ENCODE measurements at regions not wholly inside any gene's neighbourhood (a gene's known extent, or its start where the extent isn't known, plus 50 kb on each side); places are given as distances from the start of the nearest gene placed in this dataset.

GRCh38 chr5:121421646-121422045 lies 430.0 kb upstream of the FTMT start:
- no peak for DNase-seq
- WGBS, 5 donors = 69 to 82% (median 75%) methylated on average over 3 of the region's 3 CpGs
- Histone ChIP-seq H3K4me3 (no peak overlapping the region), H3K36me3 (no peaks in the 10 kb centered on the region), H3K9me3 (peaks cover 0 to 5% (median 0%) of the 10 kb centered on the region in 4 donors), H3K27me3 (no peaks in the 10 kb centered on the region), H3K27ac (no peak overlapping the region), H3K4me1 (no peaks in the 10 kb centered on the region)
- intact Hi-C loops (cut with DNase I; ENCODE audit: low total_unique reads) = no loop called here
- TF ChIP-seq CTCF (IDR thresholded peaks at IDR 0.05) = no peak
- TF ChIP-seq EP300 (IDR thresholded peaks at IDR 0.05) = no peak
- TF ChIP-seq POLR2AphosphoS5 (IDR thresholded peaks at IDR 0.05) = no peak
- no peak for TF ChIP-seq POLR2A (IDR thresholded peaks at IDR 0.05)

GRCh38 chr5:121424976-121425375 lies 426.7 kb upstream of the FTMT start:
- H3K9me3 ChIP-seq = peaks cover 0 to 6% (median 0%) of the 10 kb centered on the region in 4 donors
- no peaks in the 10 kb centered on the region for H3K36me3 ChIP-seq
- no peak for TF ChIP-seq CTCF (IDR thresholded peaks at IDR 0.05)
- no peak for TF ChIP-seq POLR2A (IDR thresholded peaks at IDR 0.05)
- TF ChIP-seq EP300 (IDR thresholded peaks at IDR 0.05) = no peak
- TF ChIP-seq POLR2AphosphoS5 (IDR thresholded peaks at IDR 0.05) = no peak
- no peaks in the 10 kb centered on the region for H3K4me1 ChIP-seq
- H3K27ac ChIP-seq = no peak overlapping the region
- H3K4me3 ChIP-seq = no peak overlapping the region
- WGBS, 5 donors = 64 to 83% (median 70%) methylated on average over 2 of the region's 2 CpGs
- intact Hi-C loops (cut with DNase I; ENCODE audit: low total_unique reads) = no loop called here
- no peak for DNase-seq
- H3K27me3 ChIP-seq = no peaks in the 10 kb centered on the region

GRCh38 chr5:121426153-121426552 lies 425.5 kb upstream of the FTMT start:
- Histone ChIP-seq H3K27me3 (no peaks in the 10 kb centered on the region), H3K27ac (no peak overlapping the region), H3K36me3 (no peaks in the 10 kb centered on the region), H3K4me1 (no peaks in the 10 kb centered on the region), H3K9me3 (peaks cover 0 to 6% (median 0%) of the 10 kb centered on the region in 4 donors), H3K4me3 (no peak overlapping the region)
- TF ChIP-seq CTCF (IDR thresholded peaks at IDR 0.05) = no peak
- TF ChIP-seq POLR2A (IDR thresholded peaks at IDR 0.05) = no peak
- no peak for TF ChIP-seq EP300 (IDR thresholded peaks at IDR 0.05)
- no peak for TF ChIP-seq POLR2AphosphoS5 (IDR thresholded peaks at IDR 0.05)
- DNase-seq = no peak
- 68 to 84% (median 80%) methylated on average over 3 to 4 of the region's 4 CpGs for WGBS, 5 donors
- intact Hi-C loops (cut with DNase I; ENCODE audit: low total_unique reads) = no loop called here

- WGBS, 5 donors = 50 to 84% (median 71%) methylated on average over 1 of the region's 1 CpG
- Histone ChIP-seq H3K4me3 (no peak overlapping the region), H3K36me3 (no peaks in the 10 kb centered on the region), H3K27me3 (no peaks in the 10 kb centered on the region), H3K4me1 (no peaks in the 10 kb centered on the region), H3K9me3 (peaks cover 0 to 6% (median 0%) of the 10 kb centered on the region in 4 donors), H3K27ac (no peak overlapping the region)
- TF ChIP-seq CTCF (IDR thresholded peaks at IDR 0.05) (no peak), EP300 (IDR thresholded peaks at IDR 0.05) (no peak), POLR2AphosphoS5 (IDR thresholded peaks at IDR 0.05) (no peak), POLR2A (IDR thresholded peaks at IDR 0.05) (no peak)
- no peak for DNase-seq
- intact Hi-C loops (cut with DNase I; ENCODE audit: low total_unique reads) = no loop called here
Measured at GRCh38 chr5:121429761-121430160, 421.9 kb upstream of the FTMT start.
